Epithelial cell of esophagus (primary cell): ENCODE measurements at regions not wholly inside any gene's neighbourhood (a gene's known extent, or its start where the extent isn't known, plus 50 kb on each side); places are given as distances from the start of the nearest gene placed in this dataset.

Experiments
- DNase-seq: peaks from one replicate; pipeline ENCODE4 v3.0.0; 2010; ENCODE audit warnings: low read depth
- H3K4me3 ChIP-seq: 2 replicates; pipeline ENCODE4 v1.5.1; 2011; ENCODE audit warnings: mild to moderate bottlenecking, low read length, control low read depth
- CTCF ChIP-seq: IDR thresholded peaks from 2 replicates; pipeline ENCODE4 v1.5.1; 2011; ENCODE audit warnings: low read depth, mild to moderate bottlenecking, low read length, control low read depth, inconsistent platforms; ENCODE audit not compliant: insufficient read depth; ENCODE audit errors: missing control alignments

- TF ChIP-seq CTCF = no peak
- DNase-seq = no peak
- H3K4me3 ChIP-seq = no peak overlapping the region
Measured at GRCh38 chr20:40746251-40746650, 57.2 kb upstream of the MAFB start.

DNA sequence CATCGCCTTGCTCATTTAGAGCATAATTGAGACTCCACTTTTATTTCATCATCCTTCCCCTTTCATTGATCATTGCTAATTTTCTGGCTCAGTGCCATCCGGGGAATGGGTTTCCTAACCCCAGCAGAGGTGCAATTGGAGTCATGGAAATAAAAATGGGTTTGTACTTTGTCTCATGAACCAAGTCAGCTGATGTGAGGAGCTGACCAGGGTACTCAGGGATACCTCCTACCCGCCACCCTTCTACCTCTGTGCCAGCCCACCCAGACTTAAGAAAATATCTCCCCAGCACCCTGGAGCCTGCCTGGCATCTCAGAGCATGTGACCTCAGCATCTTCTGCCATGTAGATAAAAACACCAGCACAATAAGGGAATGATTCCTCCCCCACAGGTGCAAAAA, 59.1 kb upstream of the MAFB start:
- H3K4me3 ChIP-seq = no peak overlapping the region
- DNase-seq = no peak
- no peak for TF ChIP-seq CTCF

DNA sequence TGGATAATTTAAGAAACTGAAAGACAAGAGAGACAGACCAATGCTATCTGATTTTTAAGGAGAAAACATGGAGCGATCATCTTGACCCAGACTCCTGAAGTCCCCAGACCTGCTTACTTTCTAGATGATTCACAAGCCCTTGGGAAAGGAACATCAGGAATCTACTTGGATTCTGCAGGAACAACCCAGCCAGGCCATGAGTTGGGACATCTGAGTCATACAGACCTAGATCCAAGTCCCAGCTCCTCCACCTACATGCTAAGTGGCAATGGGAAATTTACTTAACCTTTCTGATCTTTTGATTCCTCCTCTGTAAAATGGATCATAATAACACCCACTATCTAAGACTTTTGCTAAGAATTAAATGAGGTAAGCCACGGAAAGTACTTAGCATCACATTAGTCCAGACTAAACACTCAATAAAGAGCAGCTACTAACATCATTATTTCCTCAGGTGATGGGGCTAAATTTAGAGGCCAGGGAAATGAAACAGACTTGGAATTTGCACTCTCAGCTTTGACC, 61.0 kb upstream of the MAFB start:
- TF ChIP-seq CTCF = no peak
- H3K4me3 ChIP-seq = no peak overlapping the region
- no peak for DNase-seq

DNA sequence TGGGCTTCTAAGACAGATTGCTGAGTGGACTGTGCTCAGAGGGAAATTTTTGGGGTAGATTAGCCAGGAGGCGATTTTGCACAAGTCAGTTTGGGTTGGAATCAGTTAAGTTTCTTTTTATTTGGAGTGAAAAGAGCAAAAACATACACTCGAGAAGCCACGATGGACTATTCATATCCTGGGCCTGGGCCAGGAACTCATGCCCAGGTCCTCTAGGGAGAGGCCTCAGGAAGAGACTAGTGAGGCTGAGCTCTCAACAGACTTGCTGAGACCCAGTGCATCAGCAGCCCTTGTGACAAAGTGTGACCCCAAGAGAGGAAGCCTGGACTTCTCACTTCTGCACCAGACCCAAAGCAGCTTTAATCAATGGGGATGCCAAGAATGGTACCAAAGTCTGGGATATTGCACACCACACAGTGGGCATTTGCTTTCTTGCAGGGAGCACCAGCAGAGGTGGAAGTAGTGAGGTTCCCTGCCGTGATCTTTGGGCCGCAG, 61.6 kb upstream of the MAFB start:
- no peak overlapping the region for H3K4me3 ChIP-seq
- no peak for TF ChIP-seq CTCF
- DNase-seq = no peak

DNA sequence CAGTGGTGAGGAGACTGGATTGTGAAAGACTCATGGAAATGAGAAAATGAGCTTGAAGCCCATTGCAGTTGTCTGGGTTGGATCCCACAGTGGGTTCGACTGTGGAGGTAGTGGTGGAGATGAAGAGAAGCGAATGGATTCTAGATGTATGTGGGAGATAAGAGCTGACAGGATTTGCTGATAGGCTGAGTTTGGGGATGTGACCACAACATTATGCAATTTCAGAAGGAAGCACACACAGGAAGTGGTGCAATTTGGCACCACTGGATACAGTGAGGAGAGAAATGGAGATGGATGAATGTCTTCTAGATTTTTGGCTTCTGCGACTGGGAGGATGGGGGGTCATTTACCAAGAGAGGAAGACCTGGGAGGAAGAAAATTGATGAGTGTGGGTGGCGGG, 64.4 kb upstream of the MAFB start:
- no peak for DNase-seq
- TF ChIP-seq CTCF = no peak
- H3K4me3 ChIP-seq = no peak overlapping the region

GRCh38 chr20:40754339-40754943, 65.4 kb upstream of the MAFB start:
- no peak for DNase-seq
- no peak overlapping the region for H3K4me3 ChIP-seq
- TF ChIP-seq CTCF = no peak

- no peak for TF ChIP-seq CTCF
- no peak overlapping the region for H3K4me3 ChIP-seq
- DNase-seq = peak; percentile 36
Measured at GRCh38 chr20:40757087-40757486, 68.1 kb upstream of the MAFB start.
